OCI-LY7 (cell line): ENCODE measurements at regions not wholly inside any gene's neighbourhood (a gene's known extent, or its start where the extent isn't known, plus 50 kb on each side); places are given as distances from the start of the nearest gene placed in this dataset.

Experiments used
- BruUV-seq: library from RNA; stranded (reverse); fragments of 400-500 nt; replicated peaks from 2 replicates; lab custom pipeline; 2021; lab: Mats Ljungman, UMichigan
- CTCF ChIA-PET: fragments of 300-600 bp; sonication (Branson Sonifier 250); formaldehyde crosslinking; loops from one replicate; lab custom pipeline; 2022; ENCODE audit warnings: antibody characterized with exemption; ENCODE audit not compliant: unreplicated experiment; lab: Charles Lee
- POLR2A ChIA-PET: fragments of 300-600 bp; sonication (Branson Sonifier 250); formaldehyde crosslinking; loops from one replicate; lab custom pipeline; 2022; ENCODE audit warnings: antibody characterized with exemption; lab: Charles Lee
- DNase-seq: peaks from one replicate; pipeline ENCODE4 v3.0.0-alpha.2; 2015; ENCODE audit warnings: low spot score
- H2AFZ ChIP-seq: fragments of 200-600 bp; sonication (generic), shearing (Covaris generic); 2 replicates; pipeline ENCODE4 v1.6.1; 2014; ENCODE audit warnings: mild to moderate bottlenecking, antibody characterized with exemption, low read length, moderate library complexity
- H3K27ac ChIP-seq: fragments of 200-600 bp; sonication (generic); 2 replicates; pipeline ENCODE4 v1.5.1; 2014; ENCODE audit warnings: mixed run types, low read depth, mild to moderate bottlenecking, moderate library complexity, low read length, inconsistent platforms; ENCODE audit not compliant: poor library complexity, severe bottlenecking
- H3K36me3 ChIP-seq: fragments of 200-600 bp; sonication (generic); 2 replicates; pipeline ENCODE4 v1.6.1; 2014; ENCODE audit warnings: mild to moderate bottlenecking, antibody characterized with exemption, low read length, moderate library complexity, mixed read lengths; ENCODE audit not compliant: insufficient read depth
- H3K4me1 ChIP-seq: fragments of 200-600 bp; sonication (generic); 2 replicates; pipeline ENCODE4 v1.5.1; 2014; ENCODE audit warnings: mild to moderate bottlenecking, low read length; ENCODE audit not compliant: insufficient read depth, poor library complexity, severe bottlenecking
- H3K4me2 ChIP-seq: fragments of 200-600 bp; sonication (generic); 2 replicates; pipeline ENCODE4 v1.6.1; 2014; ENCODE audit warnings: mild to moderate bottlenecking, low read length
- H3K4me3 ChIP-seq: fragments of 200-600 bp; sonication (generic); 2 replicates; pipeline ENCODE4 v1.5.1; 2014; ENCODE audit warnings: mild to moderate bottlenecking, low read depth, low read length; ENCODE audit not compliant: poor library complexity, severe bottlenecking
- H3K79me2 ChIP-seq: fragments of 200-600 bp; sonication (generic); 2 replicates; pipeline ENCODE4 v1.6.1; 2016; ENCODE audit warnings: low read depth, mild to moderate bottlenecking, low read length, moderate library complexity, mixed read lengths; ENCODE audit not compliant: insufficient read depth
- H3K9me2 ChIP-seq: fragments of 200-600 bp; sonication (generic); 2 replicates; pipeline ENCODE4 v1.6.1; 2016; ENCODE audit warnings: mild to moderate bottlenecking, low read length, mixed read lengths; ENCODE audit not compliant: insufficient read depth
- H3K9me3 ChIP-seq: fragments of 200-600 bp; sonication (generic); 2 replicates; pipeline ENCODE4 v1.6.1; 2014; ENCODE audit warnings: mild to moderate bottlenecking, mixed run types, low read length, mixed read lengths
- H4K20me1 ChIP-seq: fragments of 200-600 bp; sonication (generic); 2 replicates; pipeline ENCODE4 v1.6.1; 2014; ENCODE audit warnings: mild to moderate bottlenecking, antibody characterized with exemption, low read length, moderate library complexity, mixed read lengths; ENCODE audit not compliant: insufficient read depth
- CTCF ChIP-seq: fragments of 200-600 bp; sonication (generic); conservative IDR thresholded peaks from 2 replicates; pipeline ENCODE4 v1.5.1; 2014; ENCODE audit warnings: mild to moderate bottlenecking, antibody characterized with exemption, low read length, moderate library complexity, mixed read lengths
- EZH2phosphoT487 ChIP-seq: fragments of 200-600 bp; sonication (generic); IDR thresholded peaks from 2 replicates; pipeline ENCODE4 v1.6.1; 2018; ENCODE audit warnings: low read depth, borderline replicate concordance, mild to moderate bottlenecking, mixed run types, antibody characterized with exemption, low read length, moderate library complexity, mixed read lengths
- intact Hi-C: fragments of 100-400 bp; cut with micrococcal nuclease; formaldehyde crosslinking; loops from one replicate; pipeline ENCODE4 v1.10.0; 2022; ENCODE audit not compliant: unreplicated experiment

GRCh38 chr10:85177767-85178166 is 849.4 kb downstream of the CCSER2 start:
- Histone ChIP-seq H3K9me2 (no peaks in the 10 kb centered on the region), H3K4me3 (no peak overlapping the region), H3K27ac (no peak overlapping the region), H4K20me1 (no peaks in the 10 kb centered on the region), H3K9me3 (no peaks in the 10 kb centered on the region), H3K4me2 (no peak overlapping the region), H3K36me3 (no peaks in the 10 kb centered on the region), H3K4me1 (no peaks in the 10 kb centered on the region), H2AFZ (no peak overlapping the region), H3K79me2 (no peaks in the 10 kb centered on the region)
- intact Hi-C loops = no loop called here
- TF ChIP-seq EZH2phosphoT487 (no peak), CTCF (no peak)
- DNase-seq = no peak
- CTCF ChIA-PET = no interaction called here
- no TSS peak for BruUV-seq
- POLR2A ChIA-PET = interaction anchor here (0.6 kb wide), 1 partner anchor 1920 kb away, joined by 8 read pairs; no protein-coding TSS in a partner anchor

GRCh38 chr10:85187047-85187446 is 858.7 kb downstream of the CCSER2 start:
- Histone ChIP-seq H3K4me1 (no peaks in the 10 kb centered on the region), H3K79me2 (no peaks in the 10 kb centered on the region), H2AFZ (no peak overlapping the region), H4K20me1 (no peaks in the 10 kb centered on the region), H3K27ac (no peak overlapping the region), H3K9me2 (no peaks in the 10 kb centered on the region), H3K9me3 (no peaks in the 10 kb centered on the region), H3K4me2 (no peak overlapping the region), H3K36me3 (no peaks in the 10 kb centered on the region), H3K4me3 (no peak overlapping the region)
- ChIA-PET CTCF (no interaction called here), POLR2A (interaction anchor here (0.7 kb wide), 1 partner anchor 16 kb away, joined by 3 read pairs; no protein-coding TSS in a partner anchor)
- intact Hi-C loops = no loop called here
- BruUV-seq = no TSS peak
- no peak for TF ChIP-seq CTCF
- no peak for TF ChIP-seq EZH2phosphoT487
- no peak for DNase-seq

- Histone ChIP-seq H3K4me1 (no peaks in the 10 kb centered on the region), H3K36me3 (no peaks in the 10 kb centered on the region), H3K27ac (no peak overlapping the region), H3K9me2 (no peaks in the 10 kb centered on the region), H3K4me3 (no peak overlapping the region), H2AFZ (no peak overlapping the region), H4K20me1 (no peaks in the 10 kb centered on the region), H3K79me2 (no peaks in the 10 kb centered on the region), H3K9me3 (no peaks in the 10 kb centered on the region), H3K4me2 (no peak overlapping the region)
- intact Hi-C loops = no loop called here
- POLR2A ChIA-PET = interaction anchor here (0.7 kb wide), 1 partner anchor 56 kb away, joined by 4 read pairs; no protein-coding TSS in a partner anchor
- CTCF ChIA-PET = no interaction called here
- DNase-seq = no peak
- TF ChIP-seq CTCF (no peak), EZH2phosphoT487 (no peak)
- BruUV-seq = no TSS peak
Observed at GRCh38 chr10:85188770-85189484, 860.5 kb downstream of the CCSER2 start.
